Astrocyte (in vitro differentiated cells and primary cell): ENCODE measurements at regions not wholly inside any gene's neighbourhood (a gene's known extent, or its start where the extent isn't known, plus 50 kb on each side); places are given as distances from the start of the nearest gene placed in this dataset.

Experiments
- EZH2 ChIP-seq: IDR thresholded peaks from 2 replicates; pipeline ENCODE4 v1.6.1; 2012; ENCODE audit warnings: mild to moderate bottlenecking, low read length, inconsistent platforms; ENCODE audit not compliant: insufficient read depth
- TF ChIP-seq, protein P1 (sequence below): IDR thresholded peaks from 2 replicates; pipeline ENCODE4 v1.5.1; 2011; ENCODE audit warnings: low read depth, mild to moderate bottlenecking, inconsistent platforms, low read length, moderate library complexity; ENCODE audit not compliant: insufficient read depth

GRCh38 chr5:174614500-174615135, 109.8 kb upstream of the MSX2 start:
- TF ChIP-seq, protein P1, sequence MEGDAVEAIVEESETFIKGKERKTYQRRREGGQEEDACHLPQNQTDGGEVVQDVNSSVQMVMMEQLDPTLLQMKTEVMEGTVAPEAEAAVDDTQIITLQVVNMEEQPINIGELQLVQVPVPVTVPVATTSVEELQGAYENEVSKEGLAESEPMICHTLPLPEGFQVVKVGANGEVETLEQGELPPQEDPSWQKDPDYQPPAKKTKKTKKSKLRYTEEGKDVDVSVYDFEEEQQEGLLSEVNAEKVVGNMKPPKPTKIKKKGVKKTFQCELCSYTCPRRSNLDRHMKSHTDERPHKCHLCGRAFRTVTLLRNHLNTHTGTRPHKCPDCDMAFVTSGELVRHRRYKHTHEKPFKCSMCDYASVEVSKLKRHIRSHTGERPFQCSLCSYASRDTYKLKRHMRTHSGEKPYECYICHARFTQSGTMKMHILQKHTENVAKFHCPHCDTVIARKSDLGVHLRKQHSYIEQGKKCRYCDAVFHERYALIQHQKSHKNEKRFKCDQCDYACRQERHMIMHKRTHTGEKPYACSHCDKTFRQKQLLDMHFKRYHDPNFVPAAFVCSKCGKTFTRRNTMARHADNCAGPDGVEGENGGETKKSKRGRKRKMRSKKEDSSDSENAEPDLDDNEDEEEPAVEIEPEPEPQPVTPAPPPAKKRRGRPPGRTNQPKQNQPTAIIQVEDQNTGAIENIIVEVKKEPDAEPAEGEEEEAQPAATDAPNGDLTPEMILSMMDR: no peak
- no peak for TF ChIP-seq EZH2
